Islet precursor cell (in vitro differentiated cells): ENCODE measurements at regions not wholly inside any gene's neighbourhood (a gene's known extent, or its start where the extent isn't known, plus 50 kb on each side); places are given as distances from the start of the nearest gene placed in this dataset.
A peak's percentile ranks its signal among the peaks of the same experiment; 100 is the strongest.
"Not testable (repeated sequence)": the region's sequence is repeated elsewhere in the genome, so short reads cannot be mapped to it uniquely, and the experiment has no call there.

ENCODE experiments used
- DNase-seq: peaks from one replicate; pipeline ENCODE4 v3.0.0-alpha.2; 2018

GRCh38 chr18:22753130-22753831 is 179.8 kb upstream of the RBBP8 start:
- DNase-seq: no peak

- not testable (repeated sequence) for DNase-seq
Observed at GRCh38 chr18:22764005-22764404, 169.1 kb upstream of the RBBP8 start.

DNA sequence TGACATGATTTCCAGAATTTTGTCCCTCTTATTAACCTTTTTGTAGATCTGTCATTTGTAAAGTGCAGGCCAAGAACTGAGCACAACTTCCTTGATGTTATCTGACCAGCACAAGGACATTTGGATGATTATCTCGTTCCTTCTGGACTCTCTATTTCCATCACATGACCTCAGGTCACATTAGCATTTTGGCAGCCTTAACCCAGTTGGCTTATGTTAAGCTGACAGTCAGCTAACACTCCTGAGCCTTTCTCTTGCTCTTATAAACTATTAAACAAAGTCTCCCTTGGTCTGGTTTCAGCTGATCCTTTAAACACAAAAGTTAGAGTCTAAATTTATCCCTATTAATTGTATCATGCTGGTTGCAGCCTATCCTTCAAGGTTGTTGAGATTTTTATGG is 167.2 kb upstream of the RBBP8 start:
- DNase-seq: no peak

DNA sequence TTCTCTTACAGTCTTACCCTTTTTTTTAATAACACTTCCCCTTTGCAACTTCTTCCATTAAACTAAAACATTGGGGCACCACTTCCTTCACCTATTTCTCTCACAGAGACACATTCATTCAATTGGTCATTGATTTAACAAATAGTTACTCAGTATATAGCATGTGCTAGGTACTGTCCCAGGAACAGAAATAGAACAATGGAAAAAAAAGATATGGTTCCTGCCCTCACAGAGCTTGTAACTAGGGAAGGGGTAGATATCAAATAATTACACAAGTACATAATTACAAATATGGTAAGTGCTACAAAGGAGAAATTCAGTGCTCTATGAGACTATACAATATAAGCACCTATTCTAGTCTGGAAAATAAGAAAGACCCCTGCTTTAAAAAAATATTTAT is 165.5 kb upstream of the RBBP8 start:
- DNase-seq: no peak

GRCh38 chr18:22773944-22774343 is 159.2 kb upstream of the RBBP8 start:
- DNase-seq: no peak

DNA sequence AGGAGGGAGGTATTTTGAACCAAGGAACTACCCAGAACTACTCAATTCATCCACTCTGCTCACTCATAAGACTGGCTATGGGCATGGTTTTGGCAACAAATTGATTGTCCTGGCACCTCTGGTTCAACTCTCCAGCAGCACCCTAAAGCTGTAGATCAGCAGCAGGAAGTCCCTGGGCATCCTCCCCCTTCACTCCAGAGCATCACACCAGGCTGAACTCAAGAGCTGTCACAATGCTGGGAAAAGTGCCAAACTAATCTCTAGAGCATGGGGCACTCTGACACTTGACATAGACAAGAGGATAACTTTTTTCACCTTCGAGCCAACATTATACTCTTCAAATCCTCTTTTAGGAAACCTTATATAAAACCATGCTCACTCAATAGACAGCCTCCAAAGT is 154.1 kb upstream of the RBBP8 start:
- no peak for DNase-seq

DNA sequence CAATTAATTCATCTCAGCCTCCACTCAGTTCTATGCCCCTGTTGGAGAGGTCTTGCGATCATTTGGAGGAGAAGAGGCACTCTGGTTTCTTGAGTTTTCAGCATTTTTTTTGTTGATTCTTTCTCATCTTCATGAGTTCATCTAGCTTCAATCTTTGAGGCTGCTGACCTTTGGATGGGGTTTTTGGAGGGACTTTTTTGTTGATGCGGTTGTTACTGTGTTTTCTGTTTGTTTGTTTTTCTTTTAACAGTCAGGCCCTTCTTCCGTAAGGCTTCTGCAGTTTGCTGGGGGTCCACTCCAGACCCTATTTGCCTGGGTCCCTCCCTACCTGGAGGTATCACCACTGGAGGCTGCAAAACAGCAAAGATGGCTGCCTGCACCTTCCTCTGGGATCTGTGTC is 149.9 kb upstream of the RBBP8 start:
- no peak for DNase-seq

GRCh38 chr18:22783662-22784076 is 149.5 kb upstream of the RBBP8 start:
- DNase-seq: no peak

DNA sequence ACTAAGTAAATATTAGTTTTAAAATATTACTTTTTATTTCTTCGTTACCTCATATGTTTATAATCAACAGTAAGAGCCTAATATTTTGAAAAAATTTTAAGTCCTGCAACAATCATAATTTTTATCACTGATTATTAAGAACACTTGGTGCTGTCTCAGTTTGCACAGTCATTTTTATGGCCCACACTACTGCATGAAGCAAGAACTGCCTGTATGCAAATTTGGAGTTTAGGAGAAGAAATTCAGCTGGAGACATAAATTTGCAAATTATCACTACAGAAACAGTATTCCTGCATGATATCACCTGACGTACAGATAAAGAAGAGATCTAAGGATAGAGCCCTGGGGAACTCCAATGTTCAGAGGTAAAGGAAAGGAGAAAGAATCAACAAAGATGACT is 144.1 kb upstream of the RBBP8 start:
- DNase-seq: no peak

DNA sequence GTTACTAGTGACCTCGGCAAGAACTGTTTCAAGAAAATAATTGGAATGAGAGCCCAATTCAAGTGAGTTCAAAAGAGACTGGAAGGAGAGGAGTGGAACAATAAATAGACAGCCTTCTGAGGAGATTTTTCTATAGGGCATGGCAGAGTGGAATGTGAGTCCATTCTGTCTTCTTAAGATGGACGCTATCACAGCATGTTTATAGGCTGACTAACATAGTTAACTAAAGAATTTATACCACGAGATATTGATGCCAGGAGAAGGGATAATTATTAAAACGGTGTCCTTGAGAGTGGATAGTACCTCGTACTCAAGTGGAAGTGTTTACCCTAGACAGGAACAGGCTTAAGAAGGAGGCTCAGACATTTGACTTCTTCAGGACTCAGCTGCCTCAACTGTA is 143.5 kb upstream of the RBBP8 start:
- no peak for DNase-seq

DNA sequence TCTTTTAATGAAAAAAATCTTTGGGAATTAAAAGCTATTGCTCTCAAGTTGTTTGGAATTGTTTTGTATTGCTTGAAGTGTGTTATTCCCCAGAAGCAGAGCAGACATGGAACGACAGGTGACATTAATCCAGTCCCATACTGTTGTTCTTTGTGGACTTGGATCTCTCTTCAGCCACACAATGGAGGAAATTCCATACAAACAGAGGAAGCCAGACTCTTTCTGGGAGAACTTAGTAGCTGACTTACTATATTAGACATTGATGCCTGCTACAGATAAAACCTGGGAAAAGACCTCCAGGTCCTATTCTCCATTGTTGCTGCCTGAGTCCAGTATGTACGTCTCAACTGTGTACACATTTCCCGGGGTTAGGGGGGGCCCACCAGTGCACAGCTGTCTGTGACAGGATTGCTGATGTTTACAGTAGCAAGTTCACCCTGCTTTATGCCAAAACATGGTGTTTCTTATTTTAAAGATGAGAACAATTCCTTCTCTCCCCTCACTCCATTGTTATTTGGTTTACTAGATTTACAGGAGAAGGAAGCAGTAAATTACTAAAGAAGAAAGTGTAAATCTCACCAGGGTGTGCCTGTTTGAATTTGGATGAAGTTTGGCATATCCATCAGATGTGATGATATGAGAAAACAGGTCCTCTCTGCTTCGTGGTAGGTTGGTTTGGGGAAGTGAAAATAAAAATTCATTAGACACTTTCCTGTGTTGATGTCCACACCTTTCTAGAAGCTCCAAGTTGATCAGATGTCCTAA is 142.4 kb upstream of the RBBP8 start:
- no peak for DNase-seq

- no peak for DNase-seq
Observed at GRCh38 chr18:22791310-22791610, 141.9 kb upstream of the RBBP8 start.

DNA sequence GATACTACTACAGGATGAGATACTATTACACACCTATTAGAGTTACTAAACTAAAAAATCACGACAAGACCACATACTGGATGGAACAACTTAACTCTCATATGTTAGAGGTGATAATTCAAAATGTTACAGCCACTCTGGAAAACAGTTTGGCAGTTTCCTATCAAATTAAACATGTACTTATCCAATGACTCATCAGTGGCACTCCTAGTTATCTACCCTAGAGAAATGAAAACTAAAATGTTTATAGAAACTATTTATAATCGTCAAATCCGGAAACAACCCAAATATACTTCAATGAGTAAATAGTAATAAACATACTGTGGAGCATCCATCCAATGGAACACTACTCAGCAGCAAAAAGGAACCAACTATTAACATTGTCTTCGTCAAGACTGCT is 137.0 kb upstream of the RBBP8 start:
- no peak for DNase-seq

GRCh38 chr18:22800551-22800951 is 132.6 kb upstream of the RBBP8 start:
- no peak for DNase-seq

- no peak for DNase-seq
Observed at GRCh38 chr18:22813648-22814328, 119.3 kb upstream of the RBBP8 start.

DNA sequence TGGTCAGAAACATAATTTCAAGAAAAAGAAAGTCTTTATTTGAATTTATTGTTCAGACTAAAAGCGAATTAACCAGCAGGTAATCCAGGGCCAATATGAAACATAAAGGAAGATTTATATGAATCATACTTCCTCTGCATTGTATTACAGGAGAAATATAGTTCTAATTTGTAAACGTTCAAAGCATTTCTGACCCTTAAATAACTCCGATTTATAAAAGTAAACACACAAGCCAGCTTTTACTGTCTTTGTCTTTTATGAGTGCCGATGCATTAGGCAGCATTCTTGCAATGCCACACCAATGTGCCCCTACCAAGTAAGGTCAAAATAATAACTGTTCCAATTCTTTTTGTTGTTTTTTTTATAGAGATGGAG is 118.8 kb upstream of the RBBP8 start:
- no peak for DNase-seq

GRCh38 chr18:22816266-22817176 is 116.6 kb upstream of the RBBP8 start:
- no peak for DNase-seq

DNA sequence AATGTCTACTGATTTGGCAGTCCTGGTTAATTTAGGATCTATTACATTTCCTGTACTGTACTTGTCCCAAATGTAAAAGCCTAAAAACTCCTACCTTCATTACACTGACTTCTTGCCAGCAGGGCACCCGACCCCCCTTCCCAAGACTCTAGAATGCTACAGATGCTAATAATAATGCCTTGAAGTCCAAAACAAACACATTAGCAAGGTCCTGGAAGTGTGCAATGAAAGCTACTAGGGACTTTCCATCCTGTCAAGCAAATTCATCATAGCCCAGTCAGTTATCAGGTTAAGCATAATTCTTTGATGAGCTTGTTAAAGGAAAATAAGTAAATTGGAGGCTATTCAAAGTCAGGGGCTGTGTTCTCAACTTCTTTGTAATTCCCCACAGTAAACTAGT is 115.3 kb upstream of the RBBP8 start:
- no peak for DNase-seq

- DNase-seq: peak; percentile 67
Observed at GRCh38 chr18:22822024-22822423, 111.1 kb upstream of the RBBP8 start.

DNA sequence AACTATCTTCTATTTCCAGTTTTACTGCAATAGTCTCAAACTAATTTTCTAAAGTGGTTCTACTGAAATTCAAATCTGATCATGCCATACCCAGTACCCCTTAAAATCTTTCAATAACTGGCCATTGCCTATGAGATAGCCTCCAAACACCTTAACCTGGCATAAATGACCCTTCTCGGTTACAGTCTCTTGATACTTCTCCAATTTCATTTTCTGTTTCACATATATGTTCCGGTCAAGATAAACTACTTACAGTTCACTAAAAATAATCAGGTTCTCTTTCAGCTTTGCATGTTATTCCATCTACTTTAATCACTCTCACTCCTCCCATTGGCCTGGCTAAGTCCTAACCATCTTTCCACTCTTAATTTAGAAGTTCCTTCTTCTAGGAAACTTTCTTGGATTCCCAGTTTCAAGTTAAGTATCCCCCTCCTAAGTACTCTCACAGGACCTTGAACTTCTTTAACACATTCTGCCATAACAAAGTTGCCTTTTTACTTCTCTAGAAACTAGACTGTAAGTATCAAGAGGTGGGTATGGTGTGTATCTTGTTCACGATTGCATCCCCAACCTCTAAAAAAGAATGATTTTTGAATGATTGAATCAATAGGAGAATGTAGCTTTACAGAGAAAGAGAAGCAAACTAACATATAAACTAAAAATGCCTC is 110.2 kb upstream of the RBBP8 start:
- no peak for DNase-seq

DNA sequence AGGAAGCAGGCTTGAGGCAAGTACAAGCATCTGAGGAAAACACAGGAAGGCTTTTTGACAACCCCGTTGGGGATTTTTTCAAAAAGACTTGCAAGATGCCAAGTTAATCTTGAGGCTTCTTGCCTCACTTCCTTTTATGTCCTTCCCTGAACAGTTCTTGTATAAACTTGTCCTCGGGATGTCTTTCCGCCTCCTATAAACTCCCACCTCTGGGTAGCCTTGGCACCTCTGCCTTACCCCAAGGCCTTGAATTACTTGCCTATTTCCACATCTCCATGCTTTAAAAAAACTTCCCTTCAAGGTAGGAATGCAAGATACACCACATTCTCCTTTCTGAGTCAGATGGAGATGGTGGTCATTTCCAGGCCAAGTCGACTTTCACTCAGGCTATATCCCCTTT is 106.4 kb upstream of the RBBP8 start:
- DNase-seq: no peak

- no peak for DNase-seq
Observed at GRCh38 chr18:22827216-22827615, 105.9 kb upstream of the RBBP8 start.

DNA sequence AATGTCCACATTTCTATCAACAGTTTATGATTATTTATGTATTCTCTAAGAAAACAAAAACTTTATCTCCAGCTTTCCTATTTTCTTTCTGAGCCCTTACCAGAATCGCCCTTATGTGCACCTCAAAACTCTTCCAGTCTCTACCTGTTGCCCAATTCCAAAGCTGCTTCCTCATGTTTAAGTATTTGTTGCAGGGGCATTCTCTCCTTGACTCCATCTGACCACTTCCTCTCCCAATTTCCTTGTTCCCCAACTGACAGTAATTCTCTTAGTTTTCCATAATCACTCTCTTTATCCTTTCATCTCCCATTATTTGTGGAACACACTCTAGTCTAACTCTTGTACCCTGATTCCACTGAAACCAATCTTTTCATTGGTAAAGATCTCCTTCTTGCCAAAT is 105.4 kb upstream of the RBBP8 start:
- no peak for DNase-seq
